ENCODE measurements at regions not wholly inside any gene's neighbourhood (a gene's known extent, or its start where the extent isn't known, plus 50 kb on each side); places are given as distances from the start of the nearest gene placed in this dataset.

DNA sequence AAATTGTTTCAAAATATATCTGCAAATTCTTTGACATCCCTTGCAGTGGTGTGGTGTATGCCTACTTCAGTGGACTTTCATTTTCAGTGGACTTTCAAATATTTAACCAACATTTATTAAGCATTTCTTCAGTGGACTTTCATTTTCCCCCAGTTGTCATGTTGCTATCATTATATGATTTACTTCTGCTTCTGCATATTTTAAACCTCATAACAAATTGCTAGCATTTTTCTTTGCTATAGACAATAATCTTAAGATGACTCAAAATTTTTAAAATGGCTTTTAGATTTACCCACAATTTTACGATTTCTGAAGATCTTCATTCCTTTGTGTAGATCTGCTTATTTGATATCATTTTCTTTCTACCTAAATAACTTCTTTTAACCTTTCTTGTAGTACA, 592.7 kb upstream of the SLC35B3 start:
- TF ChIP-seq CTCF (conservative IDR thresholded peaks at IDR 0.05; ENCODE audit: low read depth, low read length) (no peak), RCOR1 (IDR thresholded peaks at IDR 0.05; ENCODE audit: insufficient replicate concordance, low read length) (no peak), RAD21 (IDR thresholded peaks at IDR 0.05; ENCODE audit: low read length) (no peak)
